Testis (tissue), 2 donors: ENCODE measurements at regions not wholly inside any gene's neighbourhood (a gene's known extent, or its start where the extent isn't known, plus 50 kb on each side); places are given as distances from the start of the nearest gene placed in this dataset.

Experiments
- DNase-seq: peaks from one replicate; pipeline ENCODE4 v3.0.0-alpha.2; 2019
- H3K27ac ChIP-seq, 2 donors: fragments of 200-600 bp; sonication (generic); one replicate each; pipeline ENCODE4 v1.5.1; 2019
- H3K27me3 ChIP-seq: fragments of 200-600 bp; sonication (generic); one replicate; pipeline ENCODE4 v1.5.1; 2019
- H3K36me3 ChIP-seq: fragments of 200-600 bp; sonication (generic); one replicate; pipeline ENCODE4 v1.5.1; 2017; ENCODE audit warnings: low read depth; ENCODE audit errors: missing control alignments
- H3K4me1 ChIP-seq: fragments of 200-600 bp; sonication (generic); one replicate; pipeline ENCODE4 v1.5.1; 2019
- H3K4me3 ChIP-seq, 2 donors: fragments of 200-600 bp; sonication (generic); one replicate each; pipeline ENCODE4 v1.5.1; 2017 to 2019
- H3K9me3 ChIP-seq: fragments of 200-600 bp; sonication (generic); one replicate; pipeline ENCODE4 v1.5.1; 2017
- POLR2A ChIP-seq: fragments of 450-650 bp; IDR thresholded peaks from one replicate; pipeline ENCODE4 v1.6.1; 2017; ENCODE audit warnings: antibody characterized with exemption, mild to moderate bottlenecking, moderate library complexity
- WGBS, 2 donors: methylation state at CpG; one replicate each; pipeline ENCODE4 v1.1.5; 2018; 5-methylcytosine and 5-hydroxymethylcytosine counted together
- intact Hi-C: fragments of 100-400 bp; cut with DNase I; formaldehyde crosslinking; loops from one replicate; pipeline ENCODE4 v1.15.1; 2023; ENCODE audit warnings: low total_unique reads
- TF ChIP-seq, protein P1 (sequence below), 3 experiments: fragments of 450-650 bp in 2 of 3; fragments of 200-600 bp in 1 of 3; sonication (generic) in 1 of 3; IDR thresholded peaks; one replicate each; pipeline ENCODE4 v1.5.1; 2016 to 2019; ENCODE audit warnings: antibody characterized with exemption in 3 of 3, mild to moderate bottlenecking in 2 of 3, moderate library complexity in 1 of 3

DNA sequence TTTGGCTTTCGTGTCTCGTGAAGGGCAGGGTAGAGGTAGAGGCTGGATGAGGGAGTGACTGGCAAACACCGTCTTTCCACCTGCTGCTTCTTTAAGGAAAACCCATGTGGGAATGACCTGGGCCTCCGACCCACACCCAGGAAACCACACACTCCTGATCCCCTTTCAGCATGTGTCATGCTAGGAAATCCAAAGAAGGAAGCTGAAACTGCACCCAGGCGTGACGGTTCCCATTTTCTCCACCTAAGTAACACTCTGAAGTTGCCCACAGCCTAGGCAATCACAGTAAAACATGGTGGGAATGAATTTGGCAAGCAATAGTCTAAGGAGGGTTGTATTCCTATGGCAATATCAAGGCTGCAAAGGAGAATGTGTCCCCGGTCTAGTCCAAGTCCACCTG is 538.4 kb upstream of the NOX3 start:
- Histone ChIP-seq H3K27ac (no peak overlapping the region), H3K4me1 (no peaks in the 10 kb centered on the region), H3K9me3 (no peaks in the 10 kb centered on the region), H3K27me3 (no peaks in the 10 kb centered on the region), H3K36me3 (no peaks in the 10 kb centered on the region), H3K4me3 (no peak overlapping the region)
- 79 to 90% methylated on average over 7 of the region's 7 CpGs for WGBS, 2 donors
- intact Hi-C loops = no loop called here
- no peak for DNase-seq
- TF ChIP-seq, protein P1, sequence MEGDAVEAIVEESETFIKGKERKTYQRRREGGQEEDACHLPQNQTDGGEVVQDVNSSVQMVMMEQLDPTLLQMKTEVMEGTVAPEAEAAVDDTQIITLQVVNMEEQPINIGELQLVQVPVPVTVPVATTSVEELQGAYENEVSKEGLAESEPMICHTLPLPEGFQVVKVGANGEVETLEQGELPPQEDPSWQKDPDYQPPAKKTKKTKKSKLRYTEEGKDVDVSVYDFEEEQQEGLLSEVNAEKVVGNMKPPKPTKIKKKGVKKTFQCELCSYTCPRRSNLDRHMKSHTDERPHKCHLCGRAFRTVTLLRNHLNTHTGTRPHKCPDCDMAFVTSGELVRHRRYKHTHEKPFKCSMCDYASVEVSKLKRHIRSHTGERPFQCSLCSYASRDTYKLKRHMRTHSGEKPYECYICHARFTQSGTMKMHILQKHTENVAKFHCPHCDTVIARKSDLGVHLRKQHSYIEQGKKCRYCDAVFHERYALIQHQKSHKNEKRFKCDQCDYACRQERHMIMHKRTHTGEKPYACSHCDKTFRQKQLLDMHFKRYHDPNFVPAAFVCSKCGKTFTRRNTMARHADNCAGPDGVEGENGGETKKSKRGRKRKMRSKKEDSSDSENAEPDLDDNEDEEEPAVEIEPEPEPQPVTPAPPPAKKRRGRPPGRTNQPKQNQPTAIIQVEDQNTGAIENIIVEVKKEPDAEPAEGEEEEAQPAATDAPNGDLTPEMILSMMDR (IDR thresholded peaks at IDR 0.05) = no peak
- TF ChIP-seq POLR2A = no peak

DNA sequence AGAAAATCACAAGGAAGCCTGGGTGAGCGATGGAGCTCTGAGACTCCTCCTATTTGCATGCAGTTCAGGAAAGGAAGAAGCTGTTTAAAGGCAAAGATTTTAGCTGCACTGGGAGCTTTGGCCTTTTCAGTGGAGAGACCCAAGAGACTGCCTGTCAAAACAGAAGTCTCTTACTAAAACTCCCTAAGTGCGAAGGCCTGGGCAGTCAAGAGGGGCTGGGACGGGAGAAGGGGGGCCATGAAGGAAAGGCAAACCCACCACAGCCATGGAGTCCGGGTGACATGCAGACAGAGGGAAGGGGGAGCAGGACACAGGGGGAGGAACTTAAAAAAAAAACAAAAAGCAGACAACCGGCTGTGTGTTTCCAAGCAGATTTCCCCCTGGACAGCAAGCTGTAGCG is 537.6 kb upstream of the NOX3 start:
- Histone ChIP-seq H3K4me1 (no peaks in the 10 kb centered on the region), H3K36me3 (no peaks in the 10 kb centered on the region), H3K27ac (no peak overlapping the region), H3K9me3 (no peaks in the 10 kb centered on the region), H3K27me3 (no peaks in the 10 kb centered on the region), H3K4me3 (no peak overlapping the region)
- intact Hi-C loops = no loop called here
- WGBS, 2 donors = 74 to 89% methylated on average over 6 of the region's 6 CpGs
- DNase-seq = no peak
- no peak for TF ChIP-seq POLR2A
- TF ChIP-seq, protein P1 (IDR thresholded peaks at IDR 0.05) = no peak

DNA sequence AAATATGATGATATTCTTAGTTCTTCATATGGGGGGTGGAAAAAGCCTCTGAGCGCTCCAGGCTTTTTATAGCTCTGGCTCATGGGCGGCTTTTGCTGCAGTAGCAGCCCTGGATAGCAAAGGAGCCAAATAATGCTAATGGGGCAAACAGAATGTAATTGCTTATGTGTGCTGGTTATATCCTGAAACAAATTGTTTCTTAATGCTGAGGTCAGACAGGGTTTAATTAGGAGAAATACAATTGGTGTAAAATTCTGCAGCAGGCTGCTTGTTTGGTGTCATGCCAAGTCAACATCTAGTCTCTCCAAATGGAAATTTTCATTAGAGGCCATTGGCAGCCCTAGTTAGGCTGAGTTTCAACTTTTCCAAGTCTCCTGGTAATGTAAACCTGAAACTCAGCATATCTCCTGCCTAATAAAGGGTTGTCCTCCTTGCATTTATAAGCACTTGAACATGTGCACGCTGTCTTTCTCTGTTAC is 530.1 kb upstream of the NOX3 start:
- Histone ChIP-seq H3K4me1 (no peaks in the 10 kb centered on the region), H3K4me3 (no peak overlapping the region), H3K27ac (no peak overlapping the region), H3K9me3 (no peaks in the 10 kb centered on the region), H3K36me3 (no peaks in the 10 kb centered on the region), H3K27me3 (no peaks in the 10 kb centered on the region)
- peak; percentile 26 for DNase-seq
- TF ChIP-seq, protein P1 (IDR thresholded peaks at IDR 0.05) = no peak
- no peak for TF ChIP-seq POLR2A
- 60% methylated on average over 3 of the region's 3 CpGs for WGBS, 2 donors
- intact Hi-C loops = no loop called here

DNA sequence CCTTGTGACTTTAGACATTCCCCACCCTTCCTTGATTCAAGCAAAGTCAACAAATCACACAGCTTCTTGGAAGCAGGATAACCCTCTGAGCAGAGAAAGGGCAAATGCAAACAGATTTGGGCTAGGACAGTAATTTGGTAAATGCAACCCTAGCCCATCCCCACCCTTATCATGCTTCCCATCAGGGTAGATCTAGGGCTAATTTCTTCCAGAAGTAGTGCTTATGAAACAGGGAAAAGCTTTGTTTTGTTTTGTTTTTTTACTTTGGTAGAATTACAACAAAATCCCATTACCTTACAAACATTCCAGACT is 525.1 kb upstream of the NOX3 start:
- no peak overlapping the region for H3K27ac ChIP-seq
- no peak for TF ChIP-seq POLR2A
- TF ChIP-seq, protein P1 (IDR thresholded peaks at IDR 0.05) = no peak
- no peaks in the 10 kb centered on the region for H3K9me3 ChIP-seq
- H3K36me3 ChIP-seq = no peaks in the 10 kb centered on the region
- no peak overlapping the region for H3K4me3 ChIP-seq
- intact Hi-C loops = no loop called here
- DNase-seq = no peak
- H3K4me1 ChIP-seq = no peaks in the 10 kb centered on the region
- no peaks in the 10 kb centered on the region for H3K27me3 ChIP-seq

DNA sequence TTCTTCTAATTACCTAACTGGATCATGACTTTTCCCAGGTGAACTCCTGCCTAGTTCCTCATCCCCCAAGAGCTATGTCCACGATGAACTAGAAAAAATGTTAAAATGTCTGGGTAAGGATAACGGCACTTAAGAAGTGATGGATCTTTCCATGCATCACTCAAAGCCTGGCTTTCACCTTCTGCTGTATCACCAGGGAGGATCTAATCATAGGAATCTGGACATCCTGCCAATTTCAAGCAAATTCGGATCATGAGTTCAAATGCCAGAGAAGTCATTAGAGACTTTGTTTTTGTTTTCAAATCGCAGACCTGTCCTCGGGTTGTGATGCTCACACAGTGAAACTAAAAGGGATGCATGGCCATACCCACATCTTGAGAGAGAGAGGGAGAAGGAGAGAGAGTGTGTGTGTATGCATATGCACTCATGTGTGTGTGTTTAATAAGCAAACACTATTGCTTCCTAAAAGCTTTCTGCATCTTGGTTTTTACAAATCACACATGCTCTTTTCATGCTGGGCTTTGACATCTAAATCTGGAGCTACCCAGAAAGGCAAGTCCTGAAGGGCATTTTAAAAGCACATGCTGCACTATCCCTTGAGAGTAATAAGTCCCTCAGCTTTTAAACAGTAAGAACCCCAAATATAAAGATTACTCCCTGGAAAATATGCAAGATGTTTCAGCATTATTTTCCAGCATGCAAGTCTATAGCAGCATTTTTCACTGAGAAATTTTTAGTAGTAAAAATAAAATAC is 524.6 kb upstream of the NOX3 start:
- no peaks in the 10 kb centered on the region for H3K36me3 ChIP-seq
- no peaks in the 10 kb centered on the region for H3K27me3 ChIP-seq
- no peaks in the 10 kb centered on the region for H3K4me1 ChIP-seq
- intact Hi-C loops = no loop called here
- 67 to 75% methylated on average over 5 of the region's 5 CpGs for WGBS, 2 donors
- TF ChIP-seq, protein P1 (IDR thresholded peaks at IDR 0.05) = no peak
- no peaks in the 10 kb centered on the region for H3K9me3 ChIP-seq
- H3K27ac ChIP-seq = no peak overlapping the region
- H3K4me3 ChIP-seq = no peak overlapping the region
- no peak for DNase-seq
